HCT116 (cell line): ENCODE measurements at regions not wholly inside any gene's neighbourhood (a gene's known extent, or its start where the extent isn't known, plus 50 kb on each side); places are given as distances from the start of the nearest gene placed in this dataset.
A peak's percentile ranks its signal among the peaks of the same experiment; 100 is the strongest.

Source experiments
- ATAC-seq: fragments of 200-7000 bp; cut with Tn5 transposase; 2 replicates; pipeline ENCODE4 v1.9.1; 2020; ENCODE audit warnings: mild to moderate bottlenecking, moderate library complexity
- BruUV-seq: library from RNA; stranded (reverse); fragments of 400-500 nt; replicated peaks from 2 replicates; lab custom pipeline; 2021; lab: Mats Ljungman, UMichigan
- CTCF ChIA-PET: fragments of 300-600 bp; sonication (Branson Sonifier 250); formaldehyde crosslinking; loops from one replicate; lab custom pipeline; 2021; ENCODE audit warnings: antibody characterized with exemption; lab: Charles Lee
- POLR2A ChIA-PET: fragments of 300-600, 350-600 bp; sonication (Branson Sonifier 250); formaldehyde crosslinking; loops from one replicate; lab custom pipeline; 2021; ENCODE audit warnings: antibody characterized with exemption; lab: Charles Lee
- RAD21 ChIA-PET, 2 experiments: fragments of 300-600 bp; sonication (Branson Sonifier 250); formaldehyde crosslinking; loops; one replicate each; lab custom pipeline; 2023; ENCODE audit warnings: low total read pairs in 2 of 2; ENCODE audit not compliant: uncharacterized antibody in 2 of 2, unreplicated experiment in 2 of 2, low non-redundant PET in 1 of 2; lab: Charles Lee
- DNase-seq: peaks from one replicate; pipeline ENCODE4 v3.0.0-alpha.2; 2010; ENCODE audit warnings: low read depth, low spot score
- H2AFZ ChIP-seq: fragments of 200-600 bp; shearing (Covaris generic), sonication (generic); 2 replicates; pipeline ENCODE4 v1.6.1; 2017; ENCODE audit warnings: low read depth, mixed run types, mixed read lengths, antibody characterized with exemption, low read length; ENCODE audit not compliant: poor library complexity, severe bottlenecking
- H3K27ac ChIP-seq: 2 replicates; pipeline ENCODE4 v1.5.1; 2012; ENCODE audit warnings: low read depth, low read length
- H3K27me3 ChIP-seq: fragments of 200-600 bp; sonication (generic); 2 replicates; pipeline ENCODE4 v1.6.1; 2016; ENCODE audit warnings: mixed run types, low read length, mixed read lengths; ENCODE audit not compliant: insufficient read depth
- H3K36me3 ChIP-seq, 2 experiments: fragments of 200-500 bp in 1 of 2; fragments of 200-600 bp in 1 of 2; sonication (Bioruptor generic) in 1 of 2; sonication (generic) in 1 of 2; 2 replicates each; pipeline versions ENCODE4 v1.5.1 to v1.6.1; 2014 to 2016; ENCODE audit warnings: low read length in 2 of 2, inconsistent platforms in 1 of 2, mixed read lengths in 1 of 2, mixed run types in 1 of 2; ENCODE audit not compliant: insufficient read depth in 2 of 2, control insufficient read depth in 1 of 2
- H3K4me1 ChIP-seq, 2 experiments: fragments of 200-600 bp in 1 of 2; sonication (generic) in 1 of 2; 2 replicates each; pipeline versions ENCODE4 v1.5.1 to v1.6.1; 2012 to 2017; ENCODE audit warnings: low read length in 2 of 2, inconsistent platforms in 1 of 2, mild to moderate bottlenecking in 1 of 2, mixed read lengths in 1 of 2, mixed run types in 1 of 2, moderate library complexity in 1 of 2; ENCODE audit not compliant: insufficient read depth in 2 of 2, control insufficient read depth in 1 of 2
- H3K4me2 ChIP-seq: fragments of 200-600 bp; sonication (generic); 2 replicates; pipeline ENCODE4 v1.6.1; 2017; ENCODE audit warnings: mixed run types, low read length, mixed read lengths
- H3K4me3 ChIP-seq, 2 experiments: fragments of 200-600 bp in 1 of 2; sonication (generic) in 1 of 2; replicated peaks in 1 of 2; 2 replicates each; pipeline ENCODE4 v1.5.1; 2011 to 2016; ENCODE audit warnings: low read length in 2 of 2, control low read depth in 1 of 2, low read depth in 1 of 2, mild to moderate bottlenecking in 1 of 2, mixed read lengths in 1 of 2, mixed run types in 1 of 2
- H3K79me2 ChIP-seq: fragments of 200-600 bp; sonication (generic); 2 replicates; pipeline ENCODE4 v1.6.1; 2017; ENCODE audit warnings: mild to moderate bottlenecking, mixed run types, low read length, moderate library complexity, mixed read lengths; ENCODE audit not compliant: insufficient read depth
- H3K9ac ChIP-seq: fragments of 200-600 bp; sonication (generic); 2 replicates; pipeline ENCODE4 v1.6.1; 2016; ENCODE audit warnings: low read length, mixed read lengths
- H3K9me2 ChIP-seq: fragments of 200-600 bp; sonication (generic), shearing (Covaris generic); 2 replicates; pipeline ENCODE4 v1.6.1; 2017; ENCODE audit warnings: mixed run types, mild to moderate bottlenecking, moderate library complexity; ENCODE audit not compliant: insufficient read depth
- H3K9me3 ChIP-seq, 2 experiments: fragments of 200-500 bp in 1 of 2; fragments of 200-600 bp in 1 of 2; sonication (Bioruptor generic) in 1 of 2; sonication (generic) in 1 of 2; 2 replicates each; pipeline ENCODE4 v1.6.1; 2014 to 2017; ENCODE audit warnings: low read length in 2 of 2, mixed read lengths in 2 of 2, inconsistent platforms in 1 of 2, low read depth in 1 of 2, mild to moderate bottlenecking in 1 of 2, mixed run types in 1 of 2, moderate library complexity in 1 of 2; ENCODE audit not compliant: control insufficient read depth in 1 of 2, insufficient read depth in 1 of 2
- H4K20me1 ChIP-seq: fragments of 200-600 bp; sonication (generic), shearing (Covaris generic); 2 replicates; pipeline ENCODE4 v1.6.1; 2017; ENCODE audit warnings: mixed run types, mild to moderate bottlenecking, moderate library complexity; ENCODE audit not compliant: insufficient read depth
- ATF3 ChIP-seq: IDR thresholded peaks from 2 replicates; pipeline ENCODE4 v1.6.1; 2012
- CBX3 ChIP-seq: IDR thresholded peaks from 2 replicates; pipeline ENCODE4 v1.6.1; 2012; ENCODE audit warnings: low read depth
- CEBPB ChIP-seq: IDR thresholded peaks from 2 replicates; pipeline ENCODE4 v1.6.1; 2012; ENCODE audit warnings: low read depth
- CTCF ChIP-seq, 3 experiments: fragments of 200-600 bp in 1 of 3; sonication (generic) in 1 of 3; IDR thresholded peaks in 2 of 3; conservative IDR thresholded peaks in 1 of 3; 2 replicates each; pipeline ENCODE4 v1.5.1; 2012 to 2017; ENCODE audit warnings: low read depth in 2 of 3, low read length in 2 of 3, antibody characterized with exemption in 1 of 3, borderline replicate concordance in 1 of 3, control low read depth in 1 of 3, mild to moderate bottlenecking in 1 of 3, mixed read lengths in 1 of 3, mixed run types in 1 of 3, moderate library complexity in 1 of 3; ENCODE audit not compliant: insufficient read depth in 1 of 3
- ELF1 ChIP-seq: IDR thresholded peaks from 2 replicates; pipeline ENCODE4 v1.6.1; 2012; ENCODE audit warnings: low read depth, borderline replicate concordance
- EZH2 ChIP-seq: fragments of 200-600 bp; sonication (generic); IDR thresholded peaks from 2 replicates; pipeline ENCODE4 v1.6.1; 2017; ENCODE audit warnings: antibody characterized with exemption, mixed run types
- EZH2phosphoT487 ChIP-seq: fragments of 200-600 bp; IDR thresholded peaks from 2 replicates; pipeline ENCODE4 v1.6.1; 2018; ENCODE audit warnings: antibody characterized with exemption, borderline replicate concordance
- JUND ChIP-seq: IDR thresholded peaks from 2 replicates; pipeline ENCODE4 v1.6.1; 2012
- MAX ChIP-seq: IDR thresholded peaks from 2 replicates; pipeline ENCODE4 v1.6.1; 2012
- POLR2A ChIP-seq: IDR thresholded peaks from 2 replicates; pipeline ENCODE4 v1.7.0; 2011; ENCODE audit warnings: borderline replicate concordance; ENCODE audit not compliant: insufficient read depth, insufficient read length; ENCODE audit errors: extremely low read depth
- POLR2AphosphoS5 ChIP-seq: IDR thresholded peaks from 2 replicates; pipeline ENCODE4 v1.6.1; 2011; ENCODE audit warnings: mild to moderate bottlenecking, low read depth, low read length, moderate library complexity
- SP1 ChIP-seq: IDR thresholded peaks from 2 replicates; pipeline ENCODE4 v1.6.1; 2012; ENCODE audit warnings: low read depth
- TCF7L2 ChIP-seq: IDR thresholded peaks from 2 replicates; pipeline ENCODE4 v1.7.0; 2011; ENCODE audit warnings: borderline replicate concordance, inconsistent platforms; ENCODE audit not compliant: insufficient read depth, insufficient read length; ENCODE audit errors: extremely low read depth
- YY1 ChIP-seq: IDR thresholded peaks from 2 replicates; pipeline ENCODE4 v1.6.1; 2011; ENCODE audit warnings: low read length, low read depth, moderate library complexity, mild to moderate bottlenecking; ENCODE audit not compliant: insufficient replicate concordance; ENCODE audit errors: extremely low read depth
- intact Hi-C: fragments of 100-400 bp; cut with micrococcal nuclease; formaldehyde crosslinking; loops from 2 replicates; pipeline ENCODE4 v1.10.0; 2022

- ATAC-seq (peak; percentile 52), DNase-seq (peak; percentile 13)
- RAD21 ChIA-PET: no interaction called here
- no TSS peak for BruUV-seq
- POLR2A ChIA-PET: no interaction called here
- Histone ChIP-seq H3K9me3 (no peaks in the 10 kb centered on the region), H4K20me1 (no peaks in the 10 kb centered on the region), H3K4me1 (peaks cover 4 to 16% of the 10 kb centered on the region in 2 experiments; a peak in 3 of 4 replicates), H3K4me2 (peak overlapping the region; percentile 50), H3K27ac (peak overlapping the region; percentile 20; the same call in 1 of the 2 replicates), H3K36me3 (no peaks in the 10 kb centered on the region), H3K9ac (no peak overlapping the region), H2AFZ (peak overlapping the region; percentile 91), H3K4me3 (no peak overlapping the region), H3K27me3 (no peaks in the 10 kb centered on the region), H3K9me2 (no peaks in the 10 kb centered on the region), H3K79me2 (no peaks in the 10 kb centered on the region)
- intact Hi-C loops: no loop called here
- TF ChIP-seq JUND (no peak), MAX (no peak), EZH2phosphoT487 (no peak), ATF3 (no peak), TCF7L2 (no peak), ELF1 (no peak), EZH2 (no peak), POLR2A (no peak), CTCF (IDR thresholded peaks at IDR 0.05 in 2 of 3, conservative IDR thresholded peaks at IDR 0.05 in 1 of 3; ENCODE audit: borderline replicate concordance in 1 of 3, insufficient read depth in 1 of 3, low read depth in 2 of 3, low read length in 2 of 3) (no peak), SP1 (no peak), CEBPB (no peak), POLR2AphosphoS5 (no peak), YY1 (no peak), CBX3 (no peak)
- CTCF ChIA-PET: no interaction called here
These were observed 1005.3 kb upstream of the POT1 start for GRCh38 chr7:125934955-125935354.
